ENCODE measurements at regions not wholly inside any gene's neighbourhood (a gene's known extent, or its start where the extent isn't known, plus 50 kb on each side); places are given as distances from the start of the nearest gene placed in this dataset.
"Not testable (repeated sequence)": the region's sequence is repeated elsewhere in the genome, so short reads cannot be mapped to it uniquely, and the experiment has no call there.

GRCh38 chr9:27683181-27683580 is 109.9 kb upstream of the C9orf72 start:
- H3K36me3 ChIP-seq: no peaks in the 10 kb centered on the region
- no peaks in the 10 kb centered on the region for H3K9me3 ChIP-seq (replicated peaks in 1 of 11)
- TF ChIP-seq Cebpa-rat (IDR thresholded peaks at IDR 0.05): no peak
- H3K9ac ChIP-seq: no peak overlapping the region
- H3K4me2 ChIP-seq: no peak overlapping the region
- no peaks in the 10 kb centered on the region for H4K20me1 ChIP-seq
- H3K27ac ChIP-seq: no peak overlapping the region
- H3K4me1 ChIP-seq: peaks cover 0 to 3% (median 0%) of the 10 kb centered on the region in 10 experiments; a peak in 1 of 20 replicates
- no peak overlapping the region for H3K4me3 ChIP-seq
- H3K27me3 ChIP-seq: no peaks in the 10 kb centered on the region

- no peak overlapping the region for H3K4me2 ChIP-seq
- H3K4me3 ChIP-seq: no peak overlapping the region
- H3K9ac ChIP-seq: no peak overlapping the region
- no peaks in the 10 kb centered on the region; a peak in 1 of 22 replicates for H4K20me1 ChIP-seq
- H3K27me3 ChIP-seq: no peaks in the 10 kb centered on the region
- no peak overlapping the region for H3K27ac ChIP-seq
- no peaks in the 10 kb centered on the region for H3K4me1 ChIP-seq
- no peak for TF ChIP-seq Cebpa-rat (IDR thresholded peaks at IDR 0.05)
- H3K9me3 ChIP-seq (replicated peaks in 1 of 11): no peaks in the 10 kb centered on the region
- H3K36me3 ChIP-seq: no peaks in the 10 kb centered on the region
Observed at GRCh38 chr9:27688954-27689353, 115.7 kb upstream of the C9orf72 start.

- H3K9me3 ChIP-seq (replicated peaks in 1 of 11); H3K4me1 ChIP-seq; H3K27me3 ChIP-seq; H3K4me2 ChIP-seq; H3K9ac ChIP-seq; H3K27ac ChIP-seq; H4K20me1 ChIP-seq; H3K4me3 ChIP-seq; H3K36me3 ChIP-seq: not testable (repeated sequence)
Observed at GRCh38 chr9:27690816-27691215, 117.5 kb upstream of the C9orf72 start.

- Histone ChIP-seq H3K9me3 (replicated peaks in 1 of 11) (no peaks in the 10 kb centered on the region), H3K27ac (no peak overlapping the region)
Observed at GRCh38 chr9:27699621-27700020, 126.3 kb upstream of the C9orf72 start.

GRCh38 chr9:27701016-27701415 is 127.7 kb upstream of the C9orf72 start:
- H3K27me3 ChIP-seq: no peaks in the 10 kb centered on the region
- H3K4me1 ChIP-seq: peaks cover 0 to 32% (median 8%) of the 10 kb centered on the region in 10 experiments; a peak in 9 of 20 replicates
- no peak overlapping the region for H3K4me3 ChIP-seq
- H3K36me3 ChIP-seq: no peaks in the 10 kb centered on the region
- TF ChIP-seq Cebpa-rat (IDR thresholded peaks at IDR 0.05): no peak
- no peaks in the 10 kb centered on the region for H4K20me1 ChIP-seq
- peak overlapping the region in 1 of 11 experiments; percentile 16; a peak in 1 of 22 replicates for H3K9ac ChIP-seq
- no peaks in the 10 kb centered on the region for H3K9me3 ChIP-seq (replicated peaks in 1 of 11)
- peak overlapping the region in 6 of 11 experiments; percentile 16 to 57 (median 37); a peak in 11 of 22 replicates for H3K4me2 ChIP-seq
- H3K27ac ChIP-seq: peak overlapping the region in 3 of 11 experiments; percentile 3 to 46 (median 20); a peak in 4 of 22 replicates

More at GRCh38 chr9:27699621-27700020, 126.3 kb upstream of the C9orf72 start:
- peaks cover 0 to 32% (median 8%) of the 10 kb centered on the region in 10 experiments; a peak in 9 of 20 replicates for H3K4me1 ChIP-seq
- H4K20me1 ChIP-seq: no peaks in the 10 kb centered on the region
- H3K27me3 ChIP-seq: no peaks in the 10 kb centered on the region
- no peak overlapping the region for H3K4me2 ChIP-seq
- no peak for TF ChIP-seq Cebpa-rat (IDR thresholded peaks at IDR 0.05)
- no peak overlapping the region for H3K9ac ChIP-seq
- H3K4me3 ChIP-seq: no peak overlapping the region
- H3K36me3 ChIP-seq: no peaks in the 10 kb centered on the region

- H3K36me3 ChIP-seq: no peaks in the 10 kb centered on the region
- peak overlapping the region in 3 of 11 experiments; percentile 3 to 46 (median 20); a peak in 4 of 22 replicates for H3K27ac ChIP-seq
- H4K20me1 ChIP-seq: no peaks in the 10 kb centered on the region
- TF ChIP-seq Cebpa-rat (IDR thresholded peaks at IDR 0.05): no peak
- no peaks in the 10 kb centered on the region for H3K9me3 ChIP-seq (replicated peaks in 1 of 11)
- peak overlapping the region in 5 of 11 experiments; percentile 16 to 57 (median 42); a peak in 10 of 22 replicates for H3K4me2 ChIP-seq
- H3K4me3 ChIP-seq: no peak overlapping the region
- H3K9ac ChIP-seq: peak overlapping the region in 1 of 11 experiments; percentile 16; a peak in 1 of 22 replicates
- no peaks in the 10 kb centered on the region for H3K27me3 ChIP-seq
- H3K4me1 ChIP-seq: peaks cover 0 to 32% (median 8%) of the 10 kb centered on the region in 10 experiments; a peak in 9 of 20 replicates
Observed at GRCh38 chr9:27701587-27701986, 128.3 kb upstream of the C9orf72 start.

- Histone ChIP-seq H3K4me3 (no peak overlapping the region), H3K36me3 (no peaks in the 10 kb centered on the region), H4K20me1 (no peaks in the 10 kb centered on the region), H3K4me1 (peaks cover 0 to 32% (median 8%) of the 10 kb centered on the region in 10 experiments; a peak in 9 of 20 replicates), H3K27ac (no peak overlapping the region), H3K27me3 (no peaks in the 10 kb centered on the region), H3K9ac (no peak overlapping the region), H3K9me3 (replicated peaks in 1 of 11) (peaks cover 0 to under 1% (median 0%) of the 10 kb centered on the region in 11 experiments; a peak in 4 of 22 replicates), H3K4me2 (peak overlapping the region in 4 of 11 experiments; percentile 27 to 57 (median 44); a peak in 7 of 22 replicates)
- no peak for TF ChIP-seq Cebpa-rat (IDR thresholded peaks at IDR 0.05)
Observed at GRCh38 chr9:27703216-27703980, 130.1 kb upstream of the C9orf72 start.

- Histone ChIP-seq H3K9ac (no peak overlapping the region), H3K4me2 (no peak overlapping the region), H3K27me3 (no peaks in the 10 kb centered on the region), H3K4me1 (no peaks in the 10 kb centered on the region), H3K36me3 (no peaks in the 10 kb centered on the region), H4K20me1 (no peaks in the 10 kb centered on the region), H3K9me3 (replicated peaks in 1 of 11) (peaks cover 4 to 12% (median 9%) of the 10 kb centered on the region in 11 experiments; a peak in 9 of 22 replicates), H3K27ac (no peak overlapping the region), H3K4me3 (no peak overlapping the region)
- no peak for TF ChIP-seq Cebpa-rat (IDR thresholded peaks at IDR 0.05)
Observed at GRCh38 chr9:27711241-27711640, 138.0 kb upstream of the C9orf72 start.

- Histone ChIP-seq H3K4me1 (no peaks in the 10 kb centered on the region), H3K4me3 (no peak overlapping the region), H3K27ac (no peak overlapping the region), H3K36me3 (no peaks in the 10 kb centered on the region), H3K9ac (no peak overlapping the region), H3K4me2 (no peak overlapping the region), H4K20me1 (no peaks in the 10 kb centered on the region), H3K9me3 (replicated peaks in 1 of 11) (peaks cover 4 to 12% (median 9%) of the 10 kb centered on the region in 11 experiments; a peak in 9 of 22 replicates), H3K27me3 (no peaks in the 10 kb centered on the region)
- no peak for TF ChIP-seq Cebpa-rat (IDR thresholded peaks at IDR 0.05)
Observed at GRCh38 chr9:27712806-27713205, 139.5 kb upstream of the C9orf72 start.
